SK-N-SH (cell line): ENCODE measurements at regions not wholly inside any gene's neighbourhood (a gene's known extent, or its start where the extent isn't known, plus 50 kb on each side); places are given as distances from the start of the nearest gene placed in this dataset.

Experiments used
- CTCF ChIA-PET: fragments of 300-600, 350-600 bp; formaldehyde crosslinking; extraction: SDS; loops from one replicate; lab custom pipeline; 2021; lab: Yijun Ruan, JAX
- POLR2A ChIA-PET: fragments of 350-600 bp; sonication (Branson Sonifier 250); formaldehyde crosslinking; extraction: SDS; loops from one replicate; lab custom pipeline; 2020; ENCODE audit warnings: antibody characterized with exemption, inconsistent platforms; lab: Yijun Ruan, JAX
- DNase-seq: peaks from one replicate; pipeline ENCODE4 v3.0.0; 2012
- H2AFZ ChIP-seq: fragments of 200-600 bp; sonication (generic); 2 replicates; pipeline ENCODE4 v1.8.1; 2016; ENCODE audit warnings: antibody characterized with exemption, mild to moderate bottlenecking, low read depth
- H3F3A ChIP-seq: fragments of 200-600 bp; sonication (generic); replicated peaks from 2 replicates; pipeline ENCODE3; 2016; ENCODE audit warnings: antibody characterized with exemption, mild to moderate bottlenecking; ENCODE audit not compliant: insufficient read depth
- H3K27ac ChIP-seq, 2 experiments: fragments of 200-500 bp in 1 of 2; fragments of 200-600 bp in 1 of 2; sonication (Bioruptor generic) in 1 of 2; sonication (generic), shearing (Covaris generic) in 1 of 2; 2 replicates each; pipeline versions ENCODE4 v1.5.1 to v1.6.1; 2014 to 2016; ENCODE audit warnings: low read depth in 2 of 2, inconsistent platforms in 1 of 2, low read length in 1 of 2, mild to moderate bottlenecking in 1 of 2, mixed read lengths in 1 of 2
- H3K27me3 ChIP-seq: fragments of 200-600 bp; sonication (generic), shearing (Covaris generic); 2 replicates; pipeline ENCODE4 v1.6.1; 2016; ENCODE audit warnings: mixed run types; ENCODE audit not compliant: insufficient read depth
- H3K36me3 ChIP-seq, 2 experiments: fragments of 200-500 bp in 1 of 2; fragments of 200-600 bp in 1 of 2; sonication (Bioruptor generic) in 1 of 2; sonication (generic) in 1 of 2; replicated peaks in 1 of 2; 2 replicates each; pipeline versions ENCODE3 to v1.5.1; 2014 to 2016; ENCODE audit warnings: low read length in 1 of 2, mild to moderate bottlenecking in 1 of 2; ENCODE audit not compliant: insufficient read depth in 2 of 2, control insufficient read depth in 1 of 2
- H3K4me1 ChIP-seq, 2 experiments: fragments of 200-500 bp in 1 of 2; fragments of 200-600 bp in 1 of 2; sonication (Bioruptor generic) in 1 of 2; sonication (generic), shearing (Covaris generic) in 1 of 2; 2 replicates each; pipeline versions ENCODE4 v1.5.1 to v1.6.1; 2014 to 2016; ENCODE audit warnings: low read depth in 1 of 2, low read length in 1 of 2, mixed run types in 1 of 2; ENCODE audit not compliant: insufficient read depth in 2 of 2, control insufficient read depth in 1 of 2
- H3K4me2 ChIP-seq: fragments of 200-600 bp; sonication (generic), shearing (Covaris generic); 2 replicates; pipeline ENCODE4 v1.6.1; 2017; ENCODE audit warnings: mixed run types
- H3K4me3 ChIP-seq, 2 experiments: fragments of 200-500 bp in 1 of 2; fragments of 200-600 bp in 1 of 2; sonication (Bioruptor generic) in 1 of 2; sonication (generic), shearing (Covaris generic) in 1 of 2; 2 replicates each; pipeline versions ENCODE4 v1.5.1 to v1.8.1; 2014 to 2016; ENCODE audit warnings: low read depth in 2 of 2, inconsistent platforms in 1 of 2, low read length in 1 of 2, mild to moderate bottlenecking in 1 of 2, mixed read lengths in 1 of 2, moderate library complexity in 1 of 2
- H3K79me2 ChIP-seq: fragments of 200-600 bp; sonication (generic); 2 replicates; pipeline ENCODE4 v1.8.1; 2017; ENCODE audit warnings: mild to moderate bottlenecking; ENCODE audit not compliant: insufficient read depth
- H3K9ac ChIP-seq: fragments of 200-600 bp; sonication (generic); 2 replicates; pipeline ENCODE4 v1.6.1; 2017; ENCODE audit warnings: mixed run types
- H3K9me2 ChIP-seq: fragments of 200-600 bp; sonication (generic); 2 replicates; pipeline ENCODE4 v1.6.1; 2017; ENCODE audit warnings: mixed run types
- H3K9me3 ChIP-seq: fragments of 200-600 bp; sonication (generic); 2 replicates; pipeline ENCODE4 v1.6.1; 2017; ENCODE audit warnings: mixed run types, mild to moderate bottlenecking, moderate library complexity
- H4K20me1 ChIP-seq: fragments of 200-600 bp; sonication (generic); 2 replicates; pipeline ENCODE4 v1.6.1; 2017; ENCODE audit warnings: mild to moderate bottlenecking, mixed run types; ENCODE audit not compliant: insufficient read depth
- CTCF ChIP-seq: fragments of 200-600 bp; sonication (generic); IDR thresholded peaks from 2 replicates; pipeline ENCODE4 v1.6.1; 2017; ENCODE audit warnings: antibody characterized with exemption, mild to moderate bottlenecking, moderate library complexity
- FOSL2 ChIP-seq: IDR thresholded peaks from 2 replicates; pipeline ENCODE4 v1.4.0; 2012; ENCODE audit warnings: low read depth, mild to moderate bottlenecking, moderate library complexity, borderline replicate concordance
- FOXJ3 ChIP-seq: sonication (generic); formaldehyde crosslinking; IDR thresholded peaks from 2 replicates; pipeline ENCODE4 v1.5.1; 2020; ENCODE audit warnings: mild to moderate bottlenecking, missing genetic modification reagents
- GABPA ChIP-seq: IDR thresholded peaks from 2 replicates; pipeline ENCODE4 v1.4.0; 2012; ENCODE audit warnings: low read depth, mild to moderate bottlenecking
- IRF3 ChIP-seq: fragments of 150-350 bp; IDR thresholded peaks from 2 replicates; pipeline ENCODE4 v1.6.1; 2016; ENCODE audit warnings: mild to moderate bottlenecking, low read depth, low read length
- MXI1 ChIP-seq: IDR thresholded peaks from 2 replicates; pipeline ENCODE4 v1.6.1; 2012; ENCODE audit warnings: mild to moderate bottlenecking, low read depth, low read length, improper control_type of control experiment
- NRF1 ChIP-seq: IDR thresholded peaks from 2 replicates; pipeline ENCODE4 v1.6.1; 2012; ENCODE audit warnings: low read depth, mild to moderate bottlenecking, low read length
- PBX3 ChIP-seq: IDR thresholded peaks from 2 replicates; pipeline ENCODE4; 2012
- POLR2AphosphoS5 ChIP-seq: IDR thresholded peaks from 2 replicates; pipeline ENCODE4 v1.6.1; 2012; ENCODE audit warnings: low read depth, low read length
- RFX5 ChIP-seq: IDR thresholded peaks from 2 replicates; pipeline ENCODE4 v1.6.1; 2012; ENCODE audit warnings: mild to moderate bottlenecking, improper control_type of control experiment, low read length
- RXRA ChIP-seq: IDR thresholded peaks from 2 replicates; pipeline ENCODE4 v1.4.0; 2012; ENCODE audit warnings: low read depth, mild to moderate bottlenecking, borderline replicate concordance
- SIN3A ChIP-seq: IDR thresholded peaks from 2 replicates; pipeline ENCODE4 v1.6.1; 2012; ENCODE audit warnings: low read depth, mild to moderate bottlenecking, low read length, moderate library complexity, borderline replicate concordance
- USF1 ChIP-seq: IDR thresholded peaks from 2 replicates; pipeline ENCODE4 v1.4.0; 2012; ENCODE audit warnings: low read depth, borderline replicate concordance
- YY1 ChIP-seq: IDR thresholded peaks from 2 replicates; pipeline ENCODE4 v1.4.0; 2012; ENCODE audit warnings: low read depth, mild to moderate bottlenecking
- WGBS: methylation state at CpG from one replicate; pipeline ENCODE4 v1.1.6; 2017; ENCODE audit warnings: low lambda C conversion rate; 5-methylcytosine and 5-hydroxymethylcytosine counted together
- TF ChIP-seq, protein P1 (sequence below): IDR thresholded peaks from 2 replicates; pipeline ENCODE4 v1.6.1; 2012; ENCODE audit warnings: mild to moderate bottlenecking, low read depth, low read length, moderate library complexity

- Histone ChIP-seq H3K4me2 (no peak overlapping the region), H3K36me3 (no peaks in the 10 kb centered on the region), H2AFZ (no peak overlapping the region), H3K27me3 (peaks cover 4% of the 10 kb centered on the region; the same call in 1 of the 2 replicates), H3K27ac (no peak overlapping the region), H3K4me3 (no peak overlapping the region)
- WGBS, result 50% methylated on average over 1 of the region's 1 CpG
- CTCF ChIA-PET, result interaction anchor here (0.6 kb wide), 1 partner anchor 11 kb away, joined by 3 read pairs; no protein-coding TSS in a partner anchor
- TF ChIP-seq IRF3 (no peak), FOXJ3 (CRISPR knock-in tag) (no peak)
- TF ChIP-seq, all 33 proteins: peak for 0
- POLR2A ChIA-PET, result no interaction called here
- H3K9me2 ChIP-seq, result no peaks in the 10 kb centered on the region
- H3K79me2 ChIP-seq, result no peaks in the 10 kb centered on the region
- H3F3A ChIP-seq, result no peaks in the 10 kb centered on the region
- H3K9ac ChIP-seq, result no peak overlapping the region
- no peaks in the 10 kb centered on the region for H3K4me1 ChIP-seq
- no peaks in the 10 kb centered on the region for H3K9me3 ChIP-seq
- no peaks in the 10 kb centered on the region for H4K20me1 ChIP-seq
- no peak for DNase-seq
Observed at GRCh38 chr2:19691892-19692291, 209.9 kb downstream of the TTC32 start.

DNA sequence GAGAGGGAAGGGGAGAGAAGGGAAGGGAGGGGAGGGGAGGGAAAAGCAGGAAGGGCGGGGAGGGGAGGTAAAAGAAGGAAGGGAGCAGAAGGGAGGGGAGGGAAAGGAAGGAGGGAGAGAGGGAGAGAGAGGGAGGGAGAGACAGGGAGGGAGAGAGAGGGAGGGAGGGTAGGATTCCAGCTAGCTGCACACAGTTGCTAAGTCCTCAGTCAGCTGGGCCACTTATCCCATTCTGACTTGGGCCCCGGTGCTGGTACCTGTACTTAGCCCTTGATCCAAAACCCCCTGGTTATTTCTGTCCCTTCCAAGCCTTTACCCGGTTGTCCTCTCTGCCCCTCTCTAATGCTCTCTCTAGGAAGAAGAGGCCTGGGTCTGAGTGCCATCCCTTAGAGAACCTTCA, 211.4 kb downstream of the TTC32 start:
- Histone ChIP-seq H3K9ac (no peak overlapping the region), H3K27me3 (peaks cover 5% of the 10 kb centered on the region; the same call in 1 of the 2 replicates), H3K36me3 (no peaks in the 10 kb centered on the region), H2AFZ (no peak overlapping the region), H3K4me2 (no peak overlapping the region), H3K9me3 (no peaks in the 10 kb centered on the region), H3K4me3 (no peak overlapping the region), H3F3A (no peaks in the 10 kb centered on the region), H4K20me1 (no peaks in the 10 kb centered on the region), H3K27ac (no peak overlapping the region), H3K4me1 (no peaks in the 10 kb centered on the region), H3K79me2 (no peaks in the 10 kb centered on the region), H3K9me2 (no peaks in the 10 kb centered on the region)
- DNase-seq, result no peak
- ChIA-PET POLR2A (no interaction called here), CTCF (no interaction called here)
- WGBS, result 6% methylated on average over 3 of the region's 3 CpGs
- TF ChIP-seq, protein P1, sequence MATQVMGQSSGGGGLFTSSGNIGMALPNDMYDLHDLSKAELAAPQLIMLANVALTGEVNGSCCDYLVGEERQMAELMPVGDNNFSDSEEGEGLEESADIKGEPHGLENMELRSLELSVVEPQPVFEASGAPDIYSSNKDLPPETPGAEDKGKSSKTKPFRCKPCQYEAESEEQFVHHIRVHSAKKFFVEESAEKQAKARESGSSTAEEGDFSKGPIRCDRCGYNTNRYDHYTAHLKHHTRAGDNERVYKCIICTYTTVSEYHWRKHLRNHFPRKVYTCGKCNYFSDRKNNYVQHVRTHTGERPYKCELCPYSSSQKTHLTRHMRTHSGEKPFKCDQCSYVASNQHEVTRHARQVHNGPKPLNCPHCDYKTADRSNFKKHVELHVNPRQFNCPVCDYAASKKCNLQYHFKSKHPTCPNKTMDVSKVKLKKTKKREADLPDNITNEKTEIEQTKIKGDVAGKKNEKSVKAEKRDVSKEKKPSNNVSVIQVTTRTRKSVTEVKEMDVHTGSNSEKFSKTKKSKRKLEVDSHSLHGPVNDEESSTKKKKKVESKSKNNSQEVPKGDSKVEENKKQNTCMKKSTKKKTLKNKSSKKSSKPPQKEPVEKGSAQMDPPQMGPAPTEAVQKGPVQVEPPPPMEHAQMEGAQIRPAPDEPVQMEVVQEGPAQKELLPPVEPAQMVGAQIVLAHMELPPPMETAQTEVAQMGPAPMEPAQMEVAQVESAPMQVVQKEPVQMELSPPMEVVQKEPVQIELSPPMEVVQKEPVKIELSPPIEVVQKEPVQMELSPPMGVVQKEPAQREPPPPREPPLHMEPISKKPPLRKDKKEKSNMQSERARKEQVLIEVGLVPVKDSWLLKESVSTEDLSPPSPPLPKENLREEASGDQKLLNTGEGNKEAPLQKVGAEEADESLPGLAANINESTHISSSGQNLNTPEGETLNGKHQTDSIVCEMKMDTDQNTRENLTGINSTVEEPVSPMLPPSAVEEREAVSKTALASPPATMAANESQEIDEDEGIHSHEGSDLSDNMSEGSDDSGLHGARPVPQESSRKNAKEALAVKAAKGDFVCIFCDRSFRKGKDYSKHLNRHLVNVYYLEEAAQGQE, result no peak
- no peak for TF ChIP-seq FOSL2
- TF ChIP-seq YY1, result no peak
- no peak for TF ChIP-seq GABPA
- TF ChIP-seq SIN3A, result no peak
- no peak for TF ChIP-seq NRF1
- no peak for TF ChIP-seq PBX3
- TF ChIP-seq CTCF, result no peak
- no peak for TF ChIP-seq USF1
- no peak for TF ChIP-seq POLR2AphosphoS5
- TF ChIP-seq RFX5, result no peak
- no peak for TF ChIP-seq MXI1
- no peak for TF ChIP-seq RXRA
